GM12878 (cell line): ENCODE measurements at regions not wholly inside any gene's neighbourhood (a gene's known extent, or its start where the extent isn't known, plus 50 kb on each side); places are given as distances from the start of the nearest gene placed in this dataset.

Experiments used
- ATAC-seq: fragments of 200-7000 bp; cut with Tn5 transposase; 3 replicates; pipeline ENCODE4 v1.9.1; 2020; ENCODE audit warnings: mild to moderate bottlenecking, moderate library complexity
- BruUV-seq: library from RNA; stranded (reverse); fragments of 400-500 nt; replicated peaks from 2 replicates; lab custom pipeline; 2021; lab: Mats Ljungman, UMichigan
- CTCF ChIA-PET: fragments of 300-600 bp; sonication (Branson Sonifier 250); formaldehyde crosslinking; extraction: SDS; loops from one replicate; lab custom pipeline; 2021; ENCODE audit warnings: inconsistent platforms; lab: Yijun Ruan, JAX
- POLR2A ChIA-PET: fragments of 350-600 bp; formaldehyde crosslinking; extraction: SDS; loops from one replicate; lab custom pipeline; 2021; ENCODE audit warnings: inconsistent platforms; lab: Charles Lee
- RAD21 ChIA-PET: fragments of 300-600 bp; sonication (Branson Sonifier 250); formaldehyde crosslinking; loops from one replicate; lab custom pipeline; 2023; ENCODE audit warnings: antibody characterized with exemption; ENCODE audit not compliant: unreplicated experiment; lab: Charles Lee
- SMC1A ChIA-PET: fragments of 300-600 bp; sonication (Branson Sonifier 250); formaldehyde crosslinking; loops from one replicate; lab custom pipeline; 2023; ENCODE audit not compliant: unreplicated experiment, uncharacterized antibody; lab: Charles Lee
- DNase-seq: peaks from one replicate; pipeline ENCODE4 v3.0.0-alpha.2; 2011; ENCODE audit warnings: low read depth, low spot score
- FAIRE-seq: peaks from 3 replicates; lab custom pipeline; 2011; peaks lifted over from hg19 to GRCh38; lab: Jason Lieb, UNC
- H2AFZ ChIP-seq: 2 replicates; pipeline ENCODE4 v1.6.0; 2011; ENCODE audit warnings: low read depth, low read length, control low read depth; ENCODE audit not compliant: control insufficient read depth
- H3K27ac ChIP-seq: 2 replicates; pipeline ENCODE4 v1.5.1; 2011; ENCODE audit warnings: control low read depth; ENCODE audit not compliant: control insufficient read depth, insufficient read depth
- H3K27me3 ChIP-seq, 2 experiments: replicated peaks in 1 of 2; 2 replicates each; pipeline versions ENCODE4 v1.6.0 to v1.6.1; 2011; ENCODE audit warnings: low read length in 1 of 2; ENCODE audit not compliant: control insufficient read depth in 2 of 2, insufficient read depth in 2 of 2
- H3K36me3 ChIP-seq, 2 experiments: 2 replicates each; pipeline ENCODE4 v1.5.1; 2011; ENCODE audit warnings: low read length in 1 of 2; ENCODE audit not compliant: control insufficient read depth in 2 of 2, insufficient read depth in 2 of 2
- H3K4me1 ChIP-seq: 2 replicates; pipeline ENCODE4 v1.6.1; 2011; ENCODE audit warnings: mild to moderate bottlenecking, low read length, moderate library complexity, mixed read lengths; ENCODE audit not compliant: control insufficient read depth, insufficient read depth
- H3K4me2 ChIP-seq: 2 replicates; pipeline ENCODE4 v1.6.0; 2011; ENCODE audit warnings: control low read depth; ENCODE audit not compliant: control insufficient read depth, insufficient read depth
- H3K4me3 ChIP-seq: fragments of 200-600 bp; sonication (generic); 2 replicates; pipeline ENCODE4 v1.5.1; 2016
- H3K79me2 ChIP-seq: 2 replicates; pipeline ENCODE4 v1.6.0; 2011; ENCODE audit warnings: low read length; ENCODE audit not compliant: control insufficient read depth, insufficient read depth
- H3K9ac ChIP-seq: 2 replicates; pipeline ENCODE4 v1.8.0; 2011; ENCODE audit warnings: low read length, control low read depth, mixed read lengths; ENCODE audit not compliant: control insufficient read depth, insufficient read depth
- H3K9me3 ChIP-seq: replicated peaks from 3 replicates; pipeline ENCODE4 v1.5.1; 2011; ENCODE audit warnings: mild to moderate bottlenecking, low read length; ENCODE audit not compliant: control insufficient read depth, insufficient read depth
- H4K20me1 ChIP-seq: 2 replicates; pipeline ENCODE4 v1.6.0; 2011; ENCODE audit not compliant: control insufficient read depth, insufficient read depth
- CHD1 ChIP-seq: IDR thresholded peaks from 2 replicates; pipeline ENCODE4 v1.6.1; 2012; ENCODE audit warnings: low read depth, low read length, improper control_type of control experiment
- CHD4 ChIP-seq: fragments of 200-600 bp; sonication (generic); IDR thresholded peaks from 2 replicates; pipeline ENCODE4 v1.6.1; 2016; ENCODE audit warnings: mild to moderate bottlenecking
- CTCF ChIP-seq, 3 experiments: IDR thresholded peaks in 2 of 3; conservative IDR thresholded peaks in 1 of 3; 2 replicates each; pipeline ENCODE4 v1.5.1; 2011; ENCODE audit warnings: low read depth in 3 of 3, low read length in 3 of 3, mild to moderate bottlenecking in 3 of 3, control low read depth in 2 of 3, moderate library complexity in 2 of 3, inconsistent platforms in 1 of 3, mixed read lengths in 1 of 3; ENCODE audit not compliant: control insufficient read depth in 2 of 3, insufficient read depth in 1 of 3; ENCODE audit errors: extremely low read depth in 1 of 3
- DPF2 ChIP-seq: fragments of 450-650 bp; IDR thresholded peaks from 2 replicates; pipeline ENCODE4 v1.6.1; 2017; ENCODE audit warnings: mild to moderate bottlenecking
- E2F4 ChIP-seq: IDR thresholded peaks from 2 replicates; pipeline ENCODE4 v1.6.1; 2012; ENCODE audit warnings: low read depth, low read length, improper control_type of control experiment
- EED ChIP-seq: sonication (generic); IDR thresholded peaks from 2 replicates; pipeline ENCODE4 v1.6.1; 2016; ENCODE audit warnings: antibody characterized with exemption, low read depth
- FOS ChIP-seq: IDR thresholded peaks from 3 replicates; pipeline ENCODE4 v1.6.1; 2011; ENCODE audit warnings: borderline replicate concordance; ENCODE audit not compliant: insufficient read length; ENCODE audit errors: extremely low read depth
- JUND ChIP-seq: IDR thresholded peaks from 2 replicates; pipeline ENCODE4 v1.6.1; 2012; ENCODE audit warnings: low read depth, mild to moderate bottlenecking, low read length, improper control_type of control experiment, moderate library complexity
- MAX ChIP-seq: IDR thresholded peaks from 2 replicates; pipeline ENCODE4 v1.6.1; 2012; ENCODE audit warnings: low read depth, low read length, improper control_type of control experiment
- MEF2A ChIP-seq: IDR thresholded peaks from 2 replicates; pipeline ENCODE4 v1.6.1; 2011; ENCODE audit warnings: low read depth, mild to moderate bottlenecking, low read length, moderate library complexity; ENCODE audit not compliant: insufficient read depth
- NBN ChIP-seq: fragments of 450-650 bp; IDR thresholded peaks from 2 replicates; pipeline ENCODE4 v1.6.1; 2016
- NR2C1 ChIP-seq: fragments of 450-650 bp; IDR thresholded peaks from 2 replicates; pipeline ENCODE4 v1.6.1; 2017; ENCODE audit warnings: antibody characterized with exemption, mild to moderate bottlenecking, moderate library complexity
- PAX8 ChIP-seq: fragments of 450-650 bp; IDR thresholded peaks from 2 replicates; pipeline ENCODE4 v1.6.1; 2017; ENCODE audit warnings: mild to moderate bottlenecking, moderate library complexity
- RBBP5 ChIP-seq: fragments of 200-600 bp; sonication (generic); conservative IDR thresholded peaks from 2 replicates; pipeline ENCODE4 v1.6.1; 2016
- STAT1 ChIP-seq: fragments of 450-650 bp; conservative IDR thresholded peaks from 2 replicates; pipeline ENCODE4 v1.6.1; 2014; ENCODE audit warnings: antibody characterized with exemption, mild to moderate bottlenecking
- TBL1XR1 ChIP-seq: IDR thresholded peaks from 2 replicates; pipeline ENCODE4 v1.6.1; 2012; ENCODE audit warnings: low read depth, low read length, improper control_type of control experiment
- ZBTB4 ChIP-seq: fragments of 450-650 bp; formaldehyde crosslinking; IDR thresholded peaks from 2 replicates; pipeline ENCODE4 v1.4.0; 2022; ENCODE audit warnings: mild to moderate bottlenecking, moderate library complexity
- WGBS: methylation state at CpG from one replicate; pipeline ENCODE4 v1.1.6; 2016; ENCODE audit warnings: low lambda C conversion rate; ENCODE audit not compliant: insufficient replicate concordance, insufficient coverage; ENCODE audit errors: missing lambda C conversion rate; 5-methylcytosine and 5-hydroxymethylcytosine counted together
- in situ Hi-C: fragments of 300-500 bp; cut with MboI; formaldehyde crosslinking; loops from 9 replicates; pipeline ENCODE4 v1.14.3; 2018; ENCODE audit warnings: mixed read lengths
- intact Hi-C: fragments of 100-400 bp; cut with micrococcal nuclease; formaldehyde crosslinking; loops from one replicate; pipeline ENCODE4 v1.14.2; 2022; ENCODE audit not compliant: unreplicated experiment

GRCh38 chr10:6338361-6338760 lies 135.6 kb downstream of the PFKFB3 start (continued):
- no peak for TF ChIP-seq ZBTB4 (CRISPR knock-in tag)
- no peak for TF ChIP-seq RBBP5
- no peak for TF ChIP-seq DPF2
- no peak for TF ChIP-seq MEF2A
- TF ChIP-seq E2F4 = no peak
- TF ChIP-seq NR2C1 = no peak

- FAIRE-seq (no peak), DNase-seq (no peak), ATAC-seq (no peak)
- RAD21 ChIA-PET = interaction anchor here (1.5 kb wide), 1 partner anchor 62 kb away, joined by 4 read pairs; no protein-coding TSS in a partner anchor
- Histone ChIP-seq H3K4me2 (no peak overlapping the region), H3K9me3 (peaks cover 4% of the 10 kb centered on the region; the same call in 2 of the 3 replicates), H3K9ac (no peak overlapping the region), H4K20me1 (no peaks in the 10 kb centered on the region), H3K4me1 (no peaks in the 10 kb centered on the region), H3K27ac (no peak overlapping the region), H3K27me3 (no peaks in the 10 kb centered on the region; a peak in 1 of 4 replicates), H3K79me2 (no peaks in the 10 kb centered on the region), H2AFZ (no peak overlapping the region), H3K4me3 (no peak overlapping the region), H3K36me3 (no peaks in the 10 kb centered on the region)
- no TSS peak for BruUV-seq
- in situ Hi-C loops (no loop called here), intact Hi-C loops (no loop called here)
- POLR2A ChIA-PET = interaction anchor here (0.6 kb wide), 1 partner anchor 350 kb away, joined by 3 read pairs; no protein-coding TSS in a partner anchor
- CTCF ChIA-PET = interaction anchor here (0.9 kb wide), 1 partner anchor 62 kb away, joined by 3 read pairs; no protein-coding TSS in a partner anchor
- SMC1A ChIA-PET = no interaction called here
- WGBS = 65% methylated on average over 5 of the region's 5 CpGs
- TF ChIP-seq MAX = no peak
- no peak for TF ChIP-seq NBN
- TF ChIP-seq EED = no peak
- no peak for TF ChIP-seq JUND
- no peak for TF ChIP-seq CHD1
- no peak for TF ChIP-seq TBL1XR1
- TF ChIP-seq CHD4 = no peak
- no peak for TF ChIP-seq PAX8
- no peak for TF ChIP-seq CTCF (IDR thresholded peaks at IDR 0.05 in 2 of 3, conservative IDR thresholded peaks at IDR 0.05 in 1 of 3; ENCODE audit: control insufficient read depth in 2 of 3, extremely low read depth in 1 of 3, insufficient read depth in 1 of 3, low read depth in 3 of 3, low read length in 3 of 3)
- TF ChIP-seq FOS = no peak
- no peak for TF ChIP-seq STAT1
- TF ChIP-seq, all 136 proteins: peak for 0
Measured at GRCh38 chr10:6339891-6340290, 137.2 kb downstream of the PFKFB3 start.
